RWPE1 (cell line): ENCODE measurements at regions not wholly inside any gene's neighbourhood (a gene's known extent, or its start where the extent isn't known, plus 50 kb on each side); places are given as distances from the start of the nearest gene placed in this dataset.

Experiments
- CTCF ChIA-PET: fragments of 350-600 bp; sonication (Branson Sonifier 250); formaldehyde crosslinking; extraction: SDS; loops from one replicate; lab custom pipeline; 2021; lab: Yijun Ruan, JAX
- POLR2A ChIA-PET: fragments of 400-600 bp; formaldehyde crosslinking; extraction: SDS; loops from one replicate; lab custom pipeline; 2020; ENCODE audit warnings: antibody characterized with exemption; ENCODE audit not compliant: low non-redundant PET; lab: Yijun Ruan, JAX
- DNase-seq: peaks from one replicate; pipeline ENCODE4 v3.0.0; 2012; ENCODE audit warnings: low spot score
- H3K27ac ChIP-seq: fragments of 450-650 bp; 2 replicates; pipeline ENCODE4 v1.5.1; 2017
- CTCF ChIP-seq: fragments of 450-650 bp; conservative IDR thresholded peaks from 2 replicates; pipeline ENCODE4 v1.5.1; 2017; ENCODE audit warnings: low read depth, mild to moderate bottlenecking

GRCh38 chr10:6889718-6890117 lies 309.6 kb upstream of the PRKCQ start:
- CTCF ChIA-PET, result interaction anchor here (0.7 kb wide), 1 partner anchor 26 kb away, joined by 3 read pairs; no protein-coding TSS in a partner anchor
- no peak overlapping the region for H3K27ac ChIP-seq
- POLR2A ChIA-PET, result no interaction called here
- no peak for TF ChIP-seq CTCF
- no peak for DNase-seq

- ChIA-PET CTCF (no interaction called here), POLR2A (no interaction called here)
- TF ChIP-seq CTCF, result no peak
- DNase-seq, result no peak
- H3K27ac ChIP-seq, result no peak overlapping the region
These were observed 308.4 kb upstream of the PRKCQ start for GRCh38 chr10:6888434-6888833.

GRCh38 chr10:6885284-6885683 lies 305.2 kb upstream of the PRKCQ start:
- DNase-seq, result no peak
- ChIA-PET POLR2A (no interaction called here), CTCF (no interaction called here)
- H3K27ac ChIP-seq, result no peak overlapping the region
- no peak for TF ChIP-seq CTCF

- DNase-seq, result no peak
- POLR2A ChIA-PET, result no interaction called here
- no peak for TF ChIP-seq CTCF
- H3K27ac ChIP-seq, result no peak overlapping the region
- CTCF ChIA-PET, result interaction anchor here (0.7 kb wide), 1 partner anchor 815 kb away, joined by 4 read pairs; no protein-coding TSS in a partner anchor
These were observed 301.9 kb upstream of the PRKCQ start for GRCh38 chr10:6881987-6882386.

- no peak for TF ChIP-seq CTCF
- POLR2A ChIA-PET, result no interaction called here
- peak overlapping the region; percentile 25; the same call in 1 of the 2 replicates for H3K27ac ChIP-seq
- DNase-seq, result no peak
- CTCF ChIA-PET, result no interaction called here
These were observed 297.8 kb upstream of the PRKCQ start for GRCh38 chr10:6877722-6878392.

GRCh38 chr10:6877336-6877721 lies 297.3 kb upstream of the PRKCQ start:
- POLR2A ChIA-PET, result no interaction called here
- no peak for TF ChIP-seq CTCF
- no peak overlapping the region for H3K27ac ChIP-seq
- no peak for DNase-seq
- CTCF ChIA-PET, result no interaction called here
